Endothelial cell (in vitro differentiated cells): ENCODE measurements at regions not wholly inside any gene's neighbourhood (a gene's known extent, or its start where the extent isn't known, plus 50 kb on each side); places are given as distances from the start of the nearest gene placed in this dataset.

ENCODE experiments used
- DNase-seq: peaks from one replicate; pipeline ENCODE4 v3.0.0; 2021; ENCODE audit warnings: low spot score
- H3K27ac Mint-ChIP-seq: one replicate; pipeline ENCODE4 v1.8.0; 2021; ENCODE audit warnings: mixed read lengths, inconsistent platforms; ENCODE audit not compliant: unreplicated experiment
- H3K27me3 Mint-ChIP-seq: one replicate; pipeline ENCODE4 v1.8.0; 2021; ENCODE audit warnings: mild to moderate bottlenecking, moderate library complexity, mixed read lengths, inconsistent platforms; ENCODE audit not compliant: unreplicated experiment
- H3K36me3 Mint-ChIP-seq: one replicate; pipeline ENCODE4 v1.8.0; 2021; ENCODE audit warnings: mild to moderate bottlenecking, low read depth, mixed read lengths, inconsistent platforms; ENCODE audit not compliant: unreplicated experiment
- H3K4me1 Mint-ChIP-seq: one replicate; pipeline ENCODE4 v1.8.0; 2021; ENCODE audit warnings: mild to moderate bottlenecking, mixed read lengths, inconsistent platforms; ENCODE audit not compliant: unreplicated experiment
- H3K4me3 Mint-ChIP-seq: one replicate; pipeline ENCODE4 v1.8.0; 2021; ENCODE audit warnings: mild to moderate bottlenecking, mixed read lengths, inconsistent platforms; ENCODE audit not compliant: unreplicated experiment
- H3K9me3 Mint-ChIP-seq: one replicate; pipeline ENCODE4 v1.8.0; 2021; ENCODE audit warnings: mixed read lengths, inconsistent platforms; ENCODE audit not compliant: unreplicated experiment
- CTCF ChIP-seq: fragments of 200-600 bp; sonication (generic); IDR thresholded peaks from one replicate; pipeline ENCODE4 v1.5.0; 2021; ENCODE audit warnings: antibody characterized with exemption; ENCODE audit not compliant: unreplicated experiment

GRCh38 chr5:87853541-87853940 is 415.1 kb downstream of the TMEM161B start:
- H3K27ac Mint-ChIP-seq = no peak overlapping the region
- no peak for DNase-seq

GRCh38 chr5:87851603-87852002 is 417.0 kb downstream of the TMEM161B start:
- no peak for DNase-seq
- no peak for TF ChIP-seq CTCF
- H3K9me3 Mint-ChIP-seq = no peaks in the 10 kb centered on the region
- H3K27ac Mint-ChIP-seq = no peak overlapping the region
- no peaks in the 10 kb centered on the region for H3K36me3 Mint-ChIP-seq
- H3K4me1 Mint-ChIP-seq = no peaks in the 10 kb centered on the region
- no peaks in the 10 kb centered on the region for H3K27me3 Mint-ChIP-seq
- H3K4me3 Mint-ChIP-seq = no peak overlapping the region

More at GRCh38 chr5:87853541-87853940, 415.1 kb downstream of the TMEM161B start:
- no peaks in the 10 kb centered on the region for H3K9me3 Mint-ChIP-seq
- no peaks in the 10 kb centered on the region for H3K27me3 Mint-ChIP-seq
- no peak overlapping the region for H3K4me3 Mint-ChIP-seq
- no peak for TF ChIP-seq CTCF
- no peaks in the 10 kb centered on the region for H3K4me1 Mint-ChIP-seq
- H3K36me3 Mint-ChIP-seq = no peaks in the 10 kb centered on the region

- Mint-ChIP-seq H3K27ac (no peak overlapping the region), H3K9me3 (no peaks in the 10 kb centered on the region), H3K4me1 (no peaks in the 10 kb centered on the region), H3K27me3 (no peaks in the 10 kb centered on the region), H3K36me3 (no peaks in the 10 kb centered on the region), H3K4me3 (no peak overlapping the region)
- DNase-seq = no peak
- no peak for TF ChIP-seq CTCF
Observed at GRCh38 chr5:87850843-87851242, 417.8 kb downstream of the TMEM161B start.

- no peak overlapping the region for H3K4me3 Mint-ChIP-seq
- DNase-seq = no peak
- no peaks in the 10 kb centered on the region for H3K4me1 Mint-ChIP-seq
- no peak overlapping the region for H3K27ac Mint-ChIP-seq
- H3K27me3 Mint-ChIP-seq = peaks cover 1% of the 10 kb centered on the region
- no peak for TF ChIP-seq CTCF
- no peaks in the 10 kb centered on the region for H3K9me3 Mint-ChIP-seq
- H3K36me3 Mint-ChIP-seq = no peaks in the 10 kb centered on the region
Observed at GRCh38 chr5:87845734-87846133, 422.9 kb downstream of the TMEM161B start.

- Mint-ChIP-seq H3K27me3 (peaks cover 6% of the 10 kb centered on the region), H3K27ac (no peak overlapping the region), H3K36me3 (no peaks in the 10 kb centered on the region), H3K4me1 (no peaks in the 10 kb centered on the region), H3K4me3 (no peak overlapping the region), H3K9me3 (no peaks in the 10 kb centered on the region)
- TF ChIP-seq CTCF = no peak
- no peak for DNase-seq
Observed at GRCh38 chr5:87844866-87845265, 423.8 kb downstream of the TMEM161B start.
